Astrocyte of the spinal cord (primary cell): ENCODE measurements at regions not wholly inside any gene's neighbourhood (a gene's known extent, or its start where the extent isn't known, plus 50 kb on each side); places are given as distances from the start of the nearest gene placed in this dataset.

Source experiments
- DNase-seq: peaks from one replicate; pipeline ENCODE4 v3.0.0; 2011; ENCODE audit warnings: low read depth, low spot score
- H3K4me3 ChIP-seq: 2 replicates; pipeline ENCODE4 v1.5.1; 2011; ENCODE audit warnings: low read depth, mild to moderate bottlenecking, low read length, moderate library complexity
- in situ Hi-C: cut with HindIII; loops from 2 replicates; pipeline ENCODE4 v1.10.0; 2017; ENCODE audit warnings: low sequenced_read_pairs
- TF ChIP-seq, protein P1 (sequence below): IDR thresholded peaks from 2 replicates; pipeline ENCODE4 v1.5.1; 2012; ENCODE audit warnings: low read depth, mild to moderate bottlenecking, low read length, inconsistent platforms

- TF ChIP-seq, protein P1, sequence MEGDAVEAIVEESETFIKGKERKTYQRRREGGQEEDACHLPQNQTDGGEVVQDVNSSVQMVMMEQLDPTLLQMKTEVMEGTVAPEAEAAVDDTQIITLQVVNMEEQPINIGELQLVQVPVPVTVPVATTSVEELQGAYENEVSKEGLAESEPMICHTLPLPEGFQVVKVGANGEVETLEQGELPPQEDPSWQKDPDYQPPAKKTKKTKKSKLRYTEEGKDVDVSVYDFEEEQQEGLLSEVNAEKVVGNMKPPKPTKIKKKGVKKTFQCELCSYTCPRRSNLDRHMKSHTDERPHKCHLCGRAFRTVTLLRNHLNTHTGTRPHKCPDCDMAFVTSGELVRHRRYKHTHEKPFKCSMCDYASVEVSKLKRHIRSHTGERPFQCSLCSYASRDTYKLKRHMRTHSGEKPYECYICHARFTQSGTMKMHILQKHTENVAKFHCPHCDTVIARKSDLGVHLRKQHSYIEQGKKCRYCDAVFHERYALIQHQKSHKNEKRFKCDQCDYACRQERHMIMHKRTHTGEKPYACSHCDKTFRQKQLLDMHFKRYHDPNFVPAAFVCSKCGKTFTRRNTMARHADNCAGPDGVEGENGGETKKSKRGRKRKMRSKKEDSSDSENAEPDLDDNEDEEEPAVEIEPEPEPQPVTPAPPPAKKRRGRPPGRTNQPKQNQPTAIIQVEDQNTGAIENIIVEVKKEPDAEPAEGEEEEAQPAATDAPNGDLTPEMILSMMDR, result no peak
- in situ Hi-C loops, result no loop called here
- DNase-seq, result no peak
- H3K4me3 ChIP-seq, result no peak overlapping the region
Observed at GRCh38 chr3:152728231-152728980, 106.5 kb upstream of the P2RY1 start.

DNA sequence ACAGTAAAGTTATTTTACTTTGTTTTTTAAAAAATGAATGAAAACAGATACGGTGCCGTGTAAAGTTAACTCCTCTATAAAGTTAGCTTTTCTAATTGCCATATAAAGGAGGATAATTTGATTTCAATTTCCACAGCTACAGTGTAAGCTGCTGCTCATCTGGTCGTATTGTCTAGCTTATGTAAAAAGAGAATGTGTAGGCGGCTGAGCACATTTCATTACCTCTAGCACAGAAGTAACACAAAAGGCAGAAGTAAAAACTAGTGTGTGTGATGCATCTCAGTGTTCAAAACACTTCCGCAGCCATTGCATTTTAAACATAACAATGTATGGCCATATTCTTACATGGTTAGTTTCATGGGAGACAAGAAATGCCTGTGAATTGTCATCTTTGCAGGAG is 105.0 kb upstream of the P2RY1 start:
- no peak for DNase-seq
- H3K4me3 ChIP-seq, result no peak overlapping the region
- TF ChIP-seq, protein P1, result no peak
- in situ Hi-C loops, result no loop called here

- in situ Hi-C loops, result no loop called here
- TF ChIP-seq, protein P1, result no peak
- no peak for DNase-seq
- no peak overlapping the region for H3K4me3 ChIP-seq
Observed at GRCh38 chr3:152731511-152731910, 103.4 kb upstream of the P2RY1 start.

- in situ Hi-C loops, result no loop called here
- no peak overlapping the region for H3K4me3 ChIP-seq
- DNase-seq, result no peak
- TF ChIP-seq, protein P1, result no peak
Observed at GRCh38 chr3:152733584-152734119, 101.3 kb upstream of the P2RY1 start.

GRCh38 chr3:152737021-152737908 is 97.7 kb upstream of the P2RY1 start:
- in situ Hi-C loops, result no loop called here
- H3K4me3 ChIP-seq, result no peak overlapping the region
- peak; percentile 89 for DNase-seq
- TF ChIP-seq, protein P1, result no peak

GRCh38 chr3:152738656-152739055 is 96.3 kb upstream of the P2RY1 start:
- in situ Hi-C loops, result no loop called here
- no peak overlapping the region for H3K4me3 ChIP-seq
- TF ChIP-seq, protein P1, result no peak
- DNase-seq, result peak; percentile 39
